ENCODE measurements at regions not wholly inside any gene's neighbourhood (a gene's known extent, or its start where the extent isn't known, plus 50 kb on each side); places are given as distances from the start of the nearest gene placed in this dataset.

- Histone ChIP-seq H3K9me3 (ENCODE audit: control insufficient read depth, low read depth, low read length) (no peaks in the 10 kb centered on the region), H3K4ac (ENCODE audit: low read depth, low read length) (no peak overlapping the region), H3K23me2 (ENCODE audit: insufficient read length, low read depth, low read length, poor library complexity, severe bottlenecking) (no peaks in the 10 kb centered on the region), H3K56ac (ENCODE audit: insufficient read length, low read depth, low read length) (no peak overlapping the region), H3K23ac (ENCODE audit: insufficient read length, low read depth, low read length) (no peak overlapping the region), H3K9ac (ENCODE audit: extremely low read depth, insufficient read length, low read length) (no peak overlapping the region), H3K79me2 (ENCODE audit: insufficient read depth, low read length) (no peaks in the 10 kb centered on the region), H4K5ac (ENCODE audit: insufficient read length, low read depth, low read length) (no peak overlapping the region), H4K8ac (replicated peaks; ENCODE audit: insufficient read length, low read depth, low read length) (no peak overlapping the region), H3K4me2 (ENCODE audit: insufficient read depth, insufficient read length, low read length) (no peak overlapping the region), H3T11ph (ENCODE audit: low read length) (no peak overlapping the region), H2AFZ (ENCODE audit: low read length) (no peak overlapping the region), H3K18ac (ENCODE audit: insufficient read length, low read depth, low read length) (no peak overlapping the region), H2BK20ac (ENCODE audit: low read depth, low read length, poor library complexity, severe bottlenecking) (no peak overlapping the region), H3K14ac (ENCODE audit: insufficient read depth, low read length) (no peak overlapping the region), H2BK5ac (ENCODE audit: insufficient read length, low read length) (no peak overlapping the region), H2BK15ac (ENCODE audit: low read depth, low read length) (no peak overlapping the region), H4K20me1 (ENCODE audit: control insufficient read depth, insufficient read depth, insufficient read length) (no peaks in the 10 kb centered on the region), H4K91ac (ENCODE audit: insufficient read length, low read depth, low read length) (no peak overlapping the region), H3K27me3 (ENCODE audit: insufficient read depth, low read length) (no peaks in the 10 kb centered on the region), H2BK120ac (ENCODE audit: low read depth, low read length, poor library complexity, severe bottlenecking) (no peak overlapping the region), H2AK5ac (ENCODE audit: insufficient read length, low read length) (no peak overlapping the region), H3K4me1 (ENCODE audit: insufficient read depth, low read length) (no peaks in the 10 kb centered on the region; the same call in 1 of the 2 replicates), H2BK12ac (ENCODE audit: insufficient read length, low read depth, low read length) (no peak overlapping the region), H3K27ac (ENCODE audit: insufficient read length, low read depth, low read length) (no peak overlapping the region), H3K79me1 (ENCODE audit: insufficient read depth, low read depth, low read length, poor library complexity, severe bottlenecking) (no peaks in the 10 kb centered on the region)
- H3K4me1 Mint-ChIP-seq = peaks cover 10 to 16% of the 10 kb centered on the region in 2 experiments; a peak in 3 of 4 replicates
- H3K27me3 Mint-ChIP-seq (ENCODE audit: low read depth) = no peaks in the 10 kb centered on the region
- TF ChIP-seq CTCF (conservative IDR thresholded peaks at IDR 0.05) = no peak
- no peaks in the 10 kb centered on the region for H3K36me3 Mint-ChIP-seq (ENCODE audit: insufficient read depth in 1 of 3, low read depth in 3 of 3)
- H3K27ac Mint-ChIP-seq = no peak overlapping the region; a peak in 1 of 7 replicates
- no peak for DNase-seq
- peaks cover 0 to 3% of the 10 kb centered on the region in 2 experiments; a peak in 1 of 5 replicates for H3K9me3 Mint-ChIP-seq
- H3K4me3 Mint-ChIP-seq = no peak overlapping the region
Measured at GRCh38 chr3:23105048-23105447, 98.1 kb upstream of the UBE2E2 start.
